ENCODE measurements at regions not wholly inside any gene's neighbourhood (a gene's known extent, or its start where the extent isn't known, plus 50 kb on each side); places are given as distances from the start of the nearest gene placed in this dataset.

DNA sequence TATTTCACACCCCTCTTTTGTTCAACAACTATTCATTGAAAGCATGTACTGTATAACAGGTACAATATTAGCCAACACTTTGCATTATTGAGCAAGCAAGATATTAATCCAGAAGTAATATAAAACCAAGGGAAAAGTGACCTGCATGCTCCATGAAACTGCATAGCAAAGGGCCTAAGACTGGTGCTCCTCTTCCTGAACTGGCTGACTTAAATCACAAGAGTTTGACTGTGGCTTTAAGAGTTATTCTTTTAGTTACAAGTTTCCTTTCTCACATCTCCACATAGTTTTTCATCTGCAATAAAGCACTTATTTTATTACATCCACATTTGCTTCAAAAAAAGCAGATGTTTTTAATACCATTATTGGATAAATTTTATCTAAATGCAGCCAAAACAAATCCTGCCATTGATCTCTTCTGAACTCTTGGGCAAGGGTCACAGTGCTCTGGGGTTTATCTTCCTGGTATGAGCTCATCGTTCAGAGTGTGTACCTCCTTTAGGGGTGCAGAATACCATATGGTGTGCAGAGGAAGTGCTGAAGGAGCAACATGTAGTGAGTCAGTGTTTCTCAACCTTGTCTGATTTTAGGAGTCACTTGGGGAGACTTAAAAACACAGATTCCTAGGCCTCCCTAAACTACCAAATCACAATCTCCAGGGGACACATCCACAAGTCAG is 1225.9 kb upstream of the MAP3K7 start:
- H3K4me3 ChIP-seq, result no peak overlapping the region
- H4K20me1 ChIP-seq (ENCODE audit: control insufficient read depth, insufficient read depth), result no peaks in the 10 kb centered on the region
- intact Hi-C loops (cut with micrococcal nuclease; ENCODE audit: unreplicated experiment), result no loop called here
- no peak overlapping the region for H3K27ac ChIP-seq (ENCODE audit: control insufficient read depth, insufficient read depth)
- in situ Hi-C loops (cut with MboI), result no loop called here
- ChIA-PET RAD21 (ENCODE audit: unreplicated experiment) (interaction anchor here (0.6 kb wide), 1 partner anchor 166 kb away, joined by 3 read pairs; no protein-coding TSS in a partner anchor), POLR2A (interaction anchor here (0.7 kb wide), 1 partner anchor 65 kb away, joined by 3 read pairs; no protein-coding TSS in a partner anchor), CTCF (no interaction called here), SMC1A (ENCODE audit: uncharacterized antibody, unreplicated experiment) (interaction anchor here (0.8 to 1.8 kb wide), 8 partner anchors 11 to 110 kb away, joined by 3 to 6 read pairs (median 4); no protein-coding TSS in a partner anchor)
- no TSS peak for BruUV-seq (replicated peaks)
- FAIRE-seq, result no peak
- H3K79me2 ChIP-seq (ENCODE audit: control insufficient read depth, insufficient read depth, low read length), result no peaks in the 10 kb centered on the region
- H3K9ac ChIP-seq (ENCODE audit: control insufficient read depth, insufficient read depth, low read length), result no peak overlapping the region
- no peaks in the 10 kb centered on the region for H3K4me1 ChIP-seq (ENCODE audit: control insufficient read depth, insufficient read depth, low read length)
- no peak for DNase-seq (ENCODE audit: low read depth, low spot score)
- no peaks in the 10 kb centered on the region for H3K27me3 ChIP-seq (replicated peaks in 1 of 2; ENCODE audit: control insufficient read depth in 2 of 2, insufficient read depth in 2 of 2, low read length in 1 of 2)
- H2AFZ ChIP-seq (ENCODE audit: control insufficient read depth, low read depth, low read length), result no peak overlapping the region
- ATAC-seq, result peak; percentile 93
- no peak overlapping the region for H3K4me2 ChIP-seq (ENCODE audit: control insufficient read depth, insufficient read depth)
- TF ChIP-seq ATF7 (IDR thresholded peaks at IDR 0.05; ENCODE audit: low read depth), result peak; percentile 62
- TF ChIP-seq LARP7 (IDR thresholded peaks at IDR 0.05), result no peak
- no peak for TF ChIP-seq STAT1 (conservative IDR thresholded peaks at IDR 0.05)
- 0% methylated on average over 1 of the region's 1 CpG for WGBS (ENCODE audit: insufficient coverage, insufficient replicate concordance, low lambda C conversion rate, missing lambda C conversion rate)
- no peaks in the 10 kb centered on the region for H3K9me3 ChIP-seq (replicated peaks; ENCODE audit: control insufficient read depth, insufficient read depth, low read length)
- no peaks in the 10 kb centered on the region for H3K36me3 ChIP-seq (ENCODE audit: control insufficient read depth in 2 of 2, insufficient read depth in 2 of 2, low read length in 1 of 2)

GRCh38 chr6:91804981-91805380 is 1218.1 kb upstream of the MAP3K7 start:
- no peaks in the 10 kb centered on the region for H4K20me1 ChIP-seq (ENCODE audit: control insufficient read depth, insufficient read depth)
- no peak overlapping the region for H3K4me2 ChIP-seq (ENCODE audit: control insufficient read depth, insufficient read depth)
- no peak overlapping the region for H3K27ac ChIP-seq (ENCODE audit: control insufficient read depth, insufficient read depth)
- no peaks in the 10 kb centered on the region for H3K4me1 ChIP-seq (ENCODE audit: control insufficient read depth, insufficient read depth, low read length)
- in situ Hi-C loops (cut with MboI), result no loop called here
- no TSS peak for BruUV-seq (replicated peaks)
- ChIA-PET POLR2A (no interaction called here), CTCF (interaction anchor here (1.0 kb wide), 1 partner anchor 8 kb away, joined by 3 read pairs; no protein-coding TSS in a partner anchor), RAD21 (ENCODE audit: unreplicated experiment) (no interaction called here), SMC1A (ENCODE audit: uncharacterized antibody, unreplicated experiment) (no interaction called here)
- H3K36me3 ChIP-seq (ENCODE audit: control insufficient read depth in 2 of 2, insufficient read depth in 2 of 2, low read length in 1 of 2), result no peaks in the 10 kb centered on the region
- no peak overlapping the region for H3K9ac ChIP-seq (ENCODE audit: control insufficient read depth, insufficient read depth, low read length)
- DNase-seq (ENCODE audit: low read depth, low spot score) (no peak), FAIRE-seq (no peak), ATAC-seq (no peak)
- no peaks in the 10 kb centered on the region for H3K9me3 ChIP-seq (replicated peaks; ENCODE audit: control insufficient read depth, insufficient read depth, low read length)
- no peak overlapping the region for H2AFZ ChIP-seq (ENCODE audit: control insufficient read depth, low read depth, low read length)
- H3K27me3 ChIP-seq (replicated peaks in 1 of 2; ENCODE audit: control insufficient read depth in 2 of 2, insufficient read depth in 2 of 2, low read length in 1 of 2), result no peaks in the 10 kb centered on the region
- no peak for TF ChIP-seq ZNF622 (IDR thresholded peaks at IDR 0.05)
- WGBS (ENCODE audit: insufficient coverage, insufficient replicate concordance, low lambda C conversion rate, missing lambda C conversion rate), result 30% methylated on average over 3 of the region's 3 CpGs
- no peak overlapping the region for H3K4me3 ChIP-seq
- intact Hi-C loops (cut with micrococcal nuclease; ENCODE audit: unreplicated experiment), result no loop called here
- H3K79me2 ChIP-seq (ENCODE audit: control insufficient read depth, insufficient read depth, low read length), result no peaks in the 10 kb centered on the region

Data from GM12878 (cell line).